ACC112 (cell line): ENCODE measurements at regions not wholly inside any gene's neighbourhood (a gene's known extent, or its start where the extent isn't known, plus 50 kb on each side); places are given as distances from the start of the nearest gene placed in this dataset.

ENCODE experiments used
- H2AFZ ChIP-seq: fragments of 200-600 bp; sonication (generic); one replicate; pipeline ENCODE4 v1.6.0; 2017; ENCODE audit warnings: antibody characterized with exemption, low read length; ENCODE audit not compliant: unreplicated experiment
- H3K27ac ChIP-seq: fragments of 200-600 bp; sonication (generic); 2 replicates; pipeline ENCODE4 v1.5.1; 2014; ENCODE audit warnings: low read depth, mild to moderate bottlenecking, antibody characterized with exemption, low read length, moderate library complexity
- H3K27me3 ChIP-seq: fragments of 200-600 bp; sonication (generic); 2 replicates; pipeline ENCODE4 v1.6.1; 2014; ENCODE audit warnings: mild to moderate bottlenecking, antibody characterized with exemption, low read length, moderate library complexity, mixed read lengths; ENCODE audit not compliant: insufficient read depth
- H3K36me3 ChIP-seq: fragments of 200-600 bp; sonication (generic); 2 replicates; pipeline ENCODE4 v1.6.1; 2016; ENCODE audit warnings: mild to moderate bottlenecking, antibody characterized with exemption, low read length, moderate library complexity, mixed read lengths; ENCODE audit not compliant: insufficient read depth
- H3K4me1 ChIP-seq: fragments of 200-600 bp; sonication (generic); one replicate; pipeline ENCODE4 v1.6.1; 2016; ENCODE audit warnings: low read length, mixed read lengths; ENCODE audit not compliant: insufficient read depth, unreplicated experiment, control insufficient read depth
- H3K4me3 ChIP-seq: fragments of 200-600 bp; sonication (generic); 2 replicates; pipeline ENCODE4 v1.5.1; 2014; ENCODE audit warnings: mild to moderate bottlenecking, low read depth, low read length
- H3K79me2 ChIP-seq: fragments of 200-600 bp; sonication (generic); one replicate; pipeline ENCODE4 v1.6.0; 2016; ENCODE audit warnings: low read length; ENCODE audit not compliant: control insufficient read depth, unreplicated experiment, insufficient read depth

DNA sequence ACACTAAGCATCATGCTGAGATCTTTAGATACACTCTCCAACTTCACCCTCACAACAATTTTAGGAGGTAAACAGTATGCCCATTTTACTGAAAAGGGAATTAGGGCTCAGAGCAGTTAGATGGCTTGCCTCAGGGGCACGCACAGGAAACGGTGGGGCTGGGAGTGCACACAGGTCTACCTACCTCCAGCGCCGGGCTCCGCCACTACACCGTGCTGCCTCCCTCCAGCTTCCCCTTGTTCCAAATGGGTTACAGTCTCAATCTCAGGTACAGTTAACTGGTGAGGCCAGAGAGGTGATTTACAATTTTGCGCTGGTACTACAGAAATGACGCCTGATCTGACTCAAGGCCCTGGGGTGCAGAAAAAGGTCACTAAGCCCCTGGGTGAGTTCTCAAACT is 142.0 kb downstream of the NOC3L start:
- Histone ChIP-seq H3K4me3 (no peak overlapping the region), H3K36me3 (no peaks in the 10 kb centered on the region), H3K27me3 (no peaks in the 10 kb centered on the region), H3K4me1 (peaks cover 20% of the 10 kb centered on the region), H3K79me2 (no peaks in the 10 kb centered on the region), H3K27ac (no peak overlapping the region), H2AFZ (no peak overlapping the region)

- Histone ChIP-seq H3K36me3 (no peaks in the 10 kb centered on the region), H3K4me1 (peaks cover 20% of the 10 kb centered on the region), H2AFZ (no peak overlapping the region), H3K27ac (no peak overlapping the region), H3K27me3 (no peaks in the 10 kb centered on the region), H3K4me3 (no peak overlapping the region), H3K79me2 (no peaks in the 10 kb centered on the region)
Measured at GRCh38 chr10:94223702-94224370, 138.9 kb downstream of the NOC3L start.

DNA sequence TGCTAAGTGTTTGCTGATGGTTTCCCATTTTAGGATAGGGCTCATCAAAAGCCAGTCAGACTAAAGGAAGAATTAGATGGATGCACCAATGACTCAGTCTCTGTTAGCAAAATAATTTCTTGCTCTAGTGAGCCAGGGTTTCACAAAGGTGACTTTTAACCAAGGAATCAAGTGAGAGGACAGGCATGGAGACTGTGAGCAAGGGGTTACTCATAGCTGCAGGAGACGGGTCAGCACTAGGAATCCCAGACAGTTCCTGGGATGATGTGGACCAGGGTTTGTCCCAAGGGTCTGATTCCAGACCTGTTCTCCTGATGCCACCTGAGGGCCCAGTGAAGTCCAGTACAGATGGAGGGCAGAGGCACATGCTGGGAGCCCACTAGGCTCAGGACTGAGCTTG is 138.1 kb downstream of the NOC3L start:
- H3K27me3 ChIP-seq = no peaks in the 10 kb centered on the region
- no peaks in the 10 kb centered on the region for H3K79me2 ChIP-seq
- H2AFZ ChIP-seq = no peak overlapping the region
- peak overlapping the region; percentile 14; the same call in 1 of the 2 replicates for H3K27ac ChIP-seq
- no peak overlapping the region for H3K4me3 ChIP-seq
- H3K36me3 ChIP-seq = no peaks in the 10 kb centered on the region
- H3K4me1 ChIP-seq = peaks cover 16% of the 10 kb centered on the region

GRCh38 chr10:94225589-94225988 is 137.2 kb downstream of the NOC3L start:
- peaks cover 5% of the 10 kb centered on the region; the same call in 1 of the 2 replicates for H3K36me3 ChIP-seq
- H3K79me2 ChIP-seq = no peaks in the 10 kb centered on the region
- no peak overlapping the region for H2AFZ ChIP-seq
- H3K27me3 ChIP-seq = no peaks in the 10 kb centered on the region
- no peak overlapping the region for H3K4me3 ChIP-seq
- no peak overlapping the region for H3K27ac ChIP-seq
- H3K4me1 ChIP-seq = peaks cover 12% of the 10 kb centered on the region

- Histone ChIP-seq H3K27ac (no peak overlapping the region), H3K79me2 (no peaks in the 10 kb centered on the region), H2AFZ (no peak overlapping the region), H3K4me1 (peaks cover 3% of the 10 kb centered on the region), H3K4me3 (no peak overlapping the region), H3K36me3 (peaks cover 5% of the 10 kb centered on the region; the same call in 1 of the 2 replicates), H3K27me3 (no peaks in the 10 kb centered on the region)
Measured at GRCh38 chr10:94230134-94230785, 132.5 kb downstream of the NOC3L start.

DNA sequence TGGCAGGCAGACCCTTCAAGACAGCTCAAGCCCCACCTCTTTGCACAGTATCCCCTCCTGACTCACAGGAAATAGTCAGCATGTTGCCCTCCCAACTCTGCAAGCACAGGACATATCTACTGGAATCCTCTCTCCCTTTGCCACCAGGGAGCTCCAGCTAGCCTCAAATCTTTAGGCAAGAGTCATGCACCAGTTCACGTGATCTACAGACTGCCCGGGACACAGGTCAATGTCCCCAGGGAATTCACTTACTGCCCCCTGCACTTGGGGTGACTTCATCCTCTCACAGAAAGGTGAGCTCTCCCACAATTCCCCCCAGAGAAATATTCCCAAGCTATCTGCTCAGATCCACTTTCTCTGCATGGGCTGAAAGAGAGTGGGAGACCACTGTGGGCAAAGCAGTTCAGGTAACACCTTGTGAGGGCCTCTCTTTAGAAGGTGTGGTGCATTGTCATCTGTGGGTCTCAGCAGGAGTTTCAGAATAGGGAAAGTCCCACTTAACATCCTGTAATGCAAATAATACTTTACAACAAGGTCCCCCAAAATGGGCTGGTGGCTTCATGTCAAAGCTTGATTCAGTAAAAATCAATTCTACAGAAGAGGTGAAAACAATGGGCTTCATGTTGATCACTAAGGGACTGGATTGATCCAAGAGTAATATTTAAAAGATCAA is 129.9 kb downstream of the NOC3L start:
- Histone ChIP-seq H3K27me3 (no peaks in the 10 kb centered on the region), H3K4me1 (peaks cover 6% of the 10 kb centered on the region), H2AFZ (no peak overlapping the region), H3K4me3 (no peak overlapping the region), H3K36me3 (peaks cover 5% of the 10 kb centered on the region; the same call in 1 of the 2 replicates), H3K27ac (no peak overlapping the region), H3K79me2 (no peaks in the 10 kb centered on the region)

- no peaks in the 10 kb centered on the region for H3K36me3 ChIP-seq
- peaks cover 6% of the 10 kb centered on the region for H3K4me1 ChIP-seq
- no peak overlapping the region for H3K27ac ChIP-seq
- no peak overlapping the region for H2AFZ ChIP-seq
- no peaks in the 10 kb centered on the region for H3K79me2 ChIP-seq
- no peak overlapping the region for H3K4me3 ChIP-seq
- H3K27me3 ChIP-seq = no peaks in the 10 kb centered on the region
Measured at GRCh38 chr10:94235461-94235860, 127.3 kb downstream of the NOC3L start.

DNA sequence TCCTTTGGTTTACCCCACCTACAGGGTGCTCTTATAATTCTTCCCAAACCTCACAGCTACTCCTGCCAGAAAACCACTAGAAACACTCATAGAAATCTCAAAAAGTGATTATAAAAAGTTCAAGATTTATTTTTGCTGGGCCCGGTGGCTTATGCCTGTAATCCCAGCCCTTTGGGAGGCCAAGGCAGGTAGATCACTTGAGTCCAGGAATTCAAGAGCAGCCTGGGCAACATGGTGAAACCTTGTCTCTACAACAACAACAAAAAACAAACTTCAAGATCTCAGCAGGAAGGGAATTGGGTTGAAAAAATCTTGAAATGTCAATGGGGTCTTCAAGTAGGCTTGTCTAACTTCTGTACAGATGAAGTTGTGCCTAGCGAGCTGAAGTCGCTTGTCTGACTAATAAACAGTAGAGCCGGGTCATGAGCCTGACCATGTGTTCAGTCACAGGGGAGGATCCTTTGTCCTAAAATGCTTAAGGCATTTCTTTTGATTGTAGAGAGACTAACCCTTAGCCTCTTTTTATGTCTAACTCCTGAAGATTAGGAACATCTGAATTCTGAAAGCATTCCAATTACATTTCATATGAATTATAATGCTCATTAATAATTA is 124.6 kb downstream of the NOC3L start:
- no peak overlapping the region for H2AFZ ChIP-seq
- H3K27me3 ChIP-seq = no peaks in the 10 kb centered on the region
- H3K4me1 ChIP-seq = peaks cover 6% of the 10 kb centered on the region
- no peak overlapping the region for H3K27ac ChIP-seq
- H3K36me3 ChIP-seq = no peaks in the 10 kb centered on the region
- no peaks in the 10 kb centered on the region for H3K79me2 ChIP-seq
- H3K4me3 ChIP-seq = no peak overlapping the region

DNA sequence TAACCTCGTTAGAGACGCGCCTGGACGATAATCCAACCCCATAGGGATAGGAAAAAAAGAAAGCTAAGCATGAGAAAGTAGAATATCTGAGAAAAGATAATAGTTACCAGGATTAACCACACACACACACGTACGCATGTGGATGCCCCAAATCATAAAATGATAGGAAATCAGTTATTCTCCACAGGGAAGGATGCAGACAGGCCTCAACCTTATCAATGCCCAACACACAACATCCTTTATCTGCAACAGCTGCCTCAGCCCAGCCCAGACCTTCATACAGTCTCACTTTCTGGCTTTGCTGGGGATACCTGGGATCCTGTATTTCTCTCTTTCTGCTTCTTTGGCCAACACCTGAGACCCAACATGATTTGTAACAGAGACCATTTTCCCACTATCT is 123.0 kb downstream of the NOC3L start:
- Histone ChIP-seq H3K36me3 (no peaks in the 10 kb centered on the region), H2AFZ (no peak overlapping the region)

DNA sequence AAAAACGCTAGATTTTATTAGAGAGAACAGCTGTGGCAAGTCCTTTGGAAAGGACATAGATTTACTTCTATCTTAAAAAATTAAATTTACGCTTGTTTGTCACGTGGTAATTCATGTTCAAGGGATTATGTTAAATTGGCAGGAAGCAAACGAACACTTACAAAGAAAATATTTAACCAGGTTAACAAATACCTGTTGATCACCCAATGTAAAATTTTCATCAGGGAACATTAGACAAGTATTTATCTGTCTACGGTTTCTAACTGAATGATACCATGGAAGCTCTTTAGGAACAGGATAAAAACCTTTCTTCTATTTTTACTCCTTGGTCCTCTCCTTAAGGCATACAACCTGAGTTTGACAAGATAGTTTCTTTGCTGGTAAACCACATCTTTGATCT is 122.2 kb downstream of the NOC3L start:
- peaks cover under 1% of the 10 kb centered on the region for H3K4me1 ChIP-seq
- H2AFZ ChIP-seq = no peak overlapping the region
- H3K27me3 ChIP-seq = no peaks in the 10 kb centered on the region
- H3K79me2 ChIP-seq = no peaks in the 10 kb centered on the region
- no peaks in the 10 kb centered on the region for H3K36me3 ChIP-seq
- H3K4me3 ChIP-seq = no peak overlapping the region
- no peak overlapping the region for H3K27ac ChIP-seq

More for the DNA sequence above, 123.0 kb downstream of the NOC3L start:
- Histone ChIP-seq H3K79me2 (no peaks in the 10 kb centered on the region), H3K27me3 (no peaks in the 10 kb centered on the region), H3K4me3 (no peak overlapping the region), H3K4me1 (peaks cover 6% of the 10 kb centered on the region), H3K27ac (no peak overlapping the region)
